Left kidney (tissue), 1 donor: ENCODE measurements at regions not wholly inside any gene's neighbourhood (a gene's known extent, or its start where the extent isn't known, plus 50 kb on each side); places are given as distances from the start of the nearest gene placed in this dataset.
A peak's percentile ranks its signal among the peaks of the same experiment; 100 is the strongest.

Experiments used
- DNase-seq: peaks from one replicate; pipeline ENCODE4 v3.0.0-alpha.2; 2013

GRCh38 chr10:8563478-8563877 lies 509.0 kb downstream of the GATA3 start:
- DNase-seq = no peak

- no peak for DNase-seq
Measured at GRCh38 chr10:8566737-8567136, 512.2 kb downstream of the GATA3 start.

- DNase-seq = no peak
Measured at GRCh38 chr10:8568401-8568800, 513.9 kb downstream of the GATA3 start.

DNA sequence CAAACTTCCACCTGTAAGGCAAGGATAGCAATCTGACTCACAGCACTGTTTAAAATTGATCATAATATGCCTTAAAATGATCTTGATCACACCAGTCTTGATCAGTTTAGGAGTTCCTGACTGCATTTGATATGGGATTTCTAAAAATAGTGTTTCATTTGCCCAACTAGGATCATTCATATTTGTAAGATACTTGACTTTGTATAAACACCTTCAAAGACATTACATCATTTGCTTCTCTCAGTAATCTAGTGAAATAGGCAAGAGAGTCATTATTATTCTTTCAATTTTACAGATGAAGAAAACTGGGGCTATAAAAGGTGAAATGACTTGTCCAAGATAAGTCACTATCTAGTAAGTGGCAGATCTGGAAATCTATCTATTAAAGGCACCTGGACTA lies 521.1 kb downstream of the GATA3 start:
- no peak for DNase-seq

GRCh38 chr10:8576281-8576680 lies 521.8 kb downstream of the GATA3 start:
- DNase-seq = no peak

DNA sequence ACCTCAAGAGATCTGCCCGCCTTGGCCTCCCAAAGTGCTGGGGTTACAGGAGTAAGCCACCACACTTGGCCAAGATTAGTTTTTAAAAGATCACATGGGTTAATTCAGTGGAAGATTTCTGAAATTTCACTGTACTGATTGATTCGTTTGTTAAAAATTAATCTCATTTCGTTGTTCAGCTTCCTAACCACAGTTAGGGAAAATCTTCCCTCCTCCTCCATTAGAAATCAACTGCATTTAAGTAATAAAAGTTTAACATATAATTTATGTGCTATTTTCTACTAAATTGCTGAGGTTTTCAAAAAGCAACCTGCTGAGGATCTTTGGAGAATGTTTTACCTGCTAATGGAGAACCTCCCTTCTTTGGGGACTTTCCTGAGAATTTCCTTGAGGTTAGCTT lies 522.4 kb downstream of the GATA3 start:
- DNase-seq = no peak

DNA sequence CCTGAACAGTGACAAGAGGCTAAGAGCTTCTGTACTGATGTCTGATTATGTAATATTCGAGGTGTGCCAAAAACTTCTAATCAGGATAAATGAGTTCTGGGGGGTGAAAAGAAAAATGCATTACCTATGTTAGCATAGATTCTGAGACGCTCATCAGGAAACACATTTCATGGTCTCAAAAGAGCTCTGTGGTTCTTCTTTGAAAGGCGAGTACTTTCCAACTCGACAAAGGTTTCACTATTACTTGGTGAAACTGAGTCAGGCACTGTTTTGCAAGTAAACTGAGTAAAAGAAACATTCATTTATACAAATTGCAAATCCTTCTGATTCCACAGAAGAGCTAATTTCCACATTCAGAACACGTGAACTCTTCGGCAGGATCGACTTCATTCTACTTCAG lies 523.2 kb downstream of the GATA3 start:
- no peak for DNase-seq

- peak; percentile 36 for DNase-seq
Measured at GRCh38 chr10:8581521-8582225, 527.2 kb downstream of the GATA3 start.

DNA sequence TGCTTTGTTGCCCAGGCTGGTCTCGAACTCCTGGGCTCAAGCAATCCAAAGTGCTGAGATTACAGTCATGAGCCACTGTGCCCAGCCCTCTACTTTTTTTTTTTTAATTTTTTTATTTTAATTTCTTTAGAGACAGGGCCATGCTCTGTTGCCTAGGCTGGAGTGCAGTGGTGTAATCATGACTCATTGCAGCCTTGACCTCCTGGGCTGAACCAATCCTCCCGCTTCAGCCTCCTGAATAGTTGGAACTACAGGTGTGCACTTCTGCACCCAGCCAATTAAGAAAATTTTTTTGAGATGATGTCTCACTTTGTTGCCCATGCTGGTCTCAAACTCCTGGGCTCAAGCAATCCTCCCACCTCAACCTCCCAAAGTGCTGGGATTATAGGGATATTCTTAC lies 528.6 kb downstream of the GATA3 start:
- no peak for DNase-seq

- no peak for DNase-seq
Measured at GRCh38 chr10:8584666-8585065, 530.2 kb downstream of the GATA3 start.

DNA sequence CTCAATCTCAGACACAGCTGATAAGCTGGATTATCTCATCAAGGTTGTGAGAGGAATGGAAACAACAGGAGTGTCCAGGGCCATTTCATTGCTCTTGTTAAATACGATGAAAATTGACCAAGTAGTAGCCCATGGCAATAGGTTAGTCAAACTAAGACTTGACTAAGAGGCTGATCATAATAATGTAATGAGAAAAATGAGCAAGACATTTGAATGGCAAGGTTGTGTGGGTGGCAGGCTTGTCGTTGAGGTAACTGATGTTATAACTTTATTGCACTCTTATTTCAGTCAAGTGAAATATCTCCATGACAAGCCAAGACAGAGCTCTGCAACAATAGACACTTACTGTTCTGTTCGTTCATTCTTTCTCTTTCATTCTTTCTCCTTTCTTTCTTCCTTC lies 532.0 kb downstream of the GATA3 start:
- no peak for DNase-seq

DNA sequence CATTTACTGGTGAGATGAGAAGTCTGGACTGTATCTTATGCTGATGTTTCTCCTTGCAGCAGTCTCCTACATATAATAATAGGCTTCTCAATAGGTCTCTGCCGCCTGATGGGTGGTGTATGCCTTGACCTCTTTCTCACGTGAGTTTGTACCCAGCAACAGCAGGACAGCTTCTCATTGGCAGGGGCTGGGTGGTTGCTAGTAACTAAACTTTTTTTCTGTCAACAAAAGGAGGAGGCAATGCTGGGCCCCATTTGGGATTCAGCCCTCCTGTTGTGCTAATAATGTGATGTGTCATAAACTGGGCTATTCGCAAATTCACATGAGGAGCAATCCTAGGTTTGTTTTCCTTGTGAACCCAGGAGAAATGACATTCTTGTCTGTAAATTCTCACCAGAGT lies 533.6 kb downstream of the GATA3 start:
- no peak for DNase-seq

- DNase-seq = no peak
Measured at GRCh38 chr10:8590518-8590917, 536.0 kb downstream of the GATA3 start.

DNA sequence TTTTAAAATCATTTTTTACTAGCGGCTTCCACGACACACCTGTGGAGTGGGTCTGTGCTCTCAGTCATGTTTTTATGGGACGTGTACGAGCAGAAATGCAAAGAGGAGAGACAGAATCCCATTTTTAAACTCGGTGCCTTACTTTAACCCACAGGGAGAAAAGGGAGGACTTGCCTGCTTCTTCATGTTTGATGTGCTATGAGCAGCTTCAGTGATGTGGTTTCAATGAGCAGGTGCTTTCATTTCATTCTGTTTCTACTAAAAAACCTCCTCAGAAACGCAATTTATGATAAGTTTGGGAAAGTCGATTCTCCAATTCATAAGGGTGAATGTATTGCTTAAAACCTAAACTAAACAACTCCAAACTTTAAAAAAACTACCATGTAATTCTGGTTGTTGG lies 537.2 kb downstream of the GATA3 start:
- no peak for DNase-seq

GRCh38 chr10:8594176-8594575 lies 539.7 kb downstream of the GATA3 start:
- no peak for DNase-seq

DNA sequence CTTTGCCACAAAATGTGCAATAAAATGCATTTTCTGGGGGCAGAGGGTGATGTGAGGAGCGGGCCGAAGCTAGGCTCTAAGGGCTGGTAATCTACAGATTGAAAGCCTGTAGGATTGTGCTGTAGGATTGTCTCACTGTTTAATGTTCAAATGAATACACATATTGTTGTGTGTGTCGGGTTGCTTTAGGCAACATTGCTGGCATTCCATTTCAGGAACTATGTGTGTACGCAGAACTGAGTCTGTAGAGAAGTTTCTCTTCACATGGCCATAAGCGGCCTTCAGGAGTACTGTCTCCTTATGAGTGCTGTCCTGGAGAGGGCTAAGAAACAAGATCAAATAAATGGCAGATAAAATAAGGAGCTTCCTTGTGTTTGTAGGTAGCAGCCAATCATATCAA lies 540.2 kb downstream of the GATA3 start:
- no peak for DNase-seq

DNA sequence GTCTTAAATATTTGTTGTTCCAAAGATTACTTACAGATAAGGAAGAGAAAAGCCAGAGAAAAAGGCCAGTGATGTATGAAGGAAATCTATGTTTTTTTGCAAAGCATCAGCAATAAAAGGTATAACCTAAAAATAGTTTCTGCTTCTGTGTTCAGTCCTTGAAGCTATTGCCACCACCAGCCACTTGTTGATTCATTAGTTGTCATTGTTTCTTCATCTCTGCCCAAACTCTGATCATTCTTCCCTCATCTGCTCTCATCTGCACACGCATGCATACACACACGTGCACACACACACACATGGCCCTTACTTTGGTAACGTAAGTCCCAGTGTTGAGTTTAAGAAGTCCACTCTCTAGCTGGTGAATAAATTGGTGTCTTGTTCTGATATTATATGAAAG lies 540.7 kb downstream of the GATA3 start:
- no peak for DNase-seq

- no peak for DNase-seq
Measured at GRCh38 chr10:8596929-8597472, 542.5 kb downstream of the GATA3 start.

GRCh38 chr10:8600192-8600591 lies 545.7 kb downstream of the GATA3 start:
- no peak for DNase-seq

DNA sequence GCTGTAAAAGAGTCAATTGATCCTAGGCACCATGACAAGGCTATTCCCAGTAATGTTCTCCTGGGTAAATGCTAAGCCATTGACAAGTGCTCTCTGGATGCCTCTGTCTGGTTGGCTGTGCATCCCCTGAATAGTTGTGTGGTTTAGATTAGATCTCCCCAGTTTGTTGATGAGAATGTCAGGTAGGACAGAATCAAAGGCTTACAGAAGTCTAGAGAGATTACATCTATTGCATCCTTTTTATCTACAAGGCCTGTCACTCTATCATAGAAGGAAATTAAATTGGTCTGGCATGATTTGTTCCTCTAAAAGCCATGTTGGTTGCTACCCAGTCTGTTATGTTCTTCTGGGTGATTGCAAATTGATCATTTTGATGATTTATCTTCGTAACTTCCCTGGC lies 548.3 kb downstream of the GATA3 start:
- DNase-seq = no peak

DNA sequence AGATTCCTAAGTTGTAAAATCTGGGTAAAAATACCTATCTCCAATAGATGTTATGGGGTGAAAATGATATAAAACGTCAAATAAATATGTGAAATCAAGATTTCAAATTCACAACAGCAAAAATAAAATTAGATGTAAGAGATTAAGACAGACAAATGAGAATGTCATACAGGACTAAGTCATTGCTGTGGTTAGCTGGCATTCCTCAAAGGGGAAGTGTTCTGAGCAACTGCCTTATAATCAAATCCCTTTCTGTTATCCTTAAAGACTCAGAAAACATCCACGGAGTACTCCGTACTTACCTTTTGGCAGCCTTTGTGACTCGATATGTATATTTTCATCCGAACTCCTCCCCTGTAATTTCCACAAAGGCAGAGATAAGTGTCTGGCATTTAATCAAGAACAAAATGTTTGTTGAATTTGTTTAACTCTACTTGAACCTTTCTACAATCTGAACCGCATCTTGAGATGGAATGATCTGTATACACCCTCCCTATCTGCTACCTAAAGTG lies 559.6 kb downstream of the GATA3 start:
- DNase-seq = no peak

GRCh38 chr10:8615118-8615517 lies 560.6 kb downstream of the GATA3 start:
- DNase-seq = no peak

DNA sequence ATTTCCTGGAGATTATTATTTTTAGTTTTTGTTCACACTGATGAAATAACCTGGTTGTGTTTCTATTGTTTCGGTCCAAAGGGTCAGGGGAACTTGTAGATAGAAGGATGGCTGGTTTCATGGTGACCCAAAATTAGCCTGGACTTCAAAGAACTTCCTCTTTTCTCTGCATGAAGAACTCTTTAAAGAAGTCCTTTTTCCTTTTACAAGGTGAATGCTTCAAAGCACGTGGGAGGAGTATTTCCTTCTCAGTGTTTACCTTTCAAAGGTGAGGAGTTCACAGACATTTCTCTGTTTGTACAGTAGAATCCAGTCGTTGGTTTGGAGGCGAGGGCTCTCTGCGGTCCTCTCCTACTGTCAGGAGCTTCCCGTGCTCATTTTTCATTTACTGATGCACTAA lies 561.7 kb downstream of the GATA3 start:
- peak; percentile 27 for DNase-seq

- no peak for DNase-seq
Measured at GRCh38 chr10:8617792-8618191, 563.3 kb downstream of the GATA3 start.
